H1 (cell line): ENCODE measurements at regions not wholly inside any gene's neighbourhood (a gene's known extent, or its start where the extent isn't known, plus 50 kb on each side); places are given as distances from the start of the nearest gene placed in this dataset.

ENCODE experiments used
- EGR1 ChIP-seq: IDR thresholded peaks from 2 replicates; pipeline ENCODE4 v1.6.1; 2011; ENCODE audit warnings: low read depth, low read length, borderline replicate concordance
- POU5F1 ChIP-seq: IDR thresholded peaks from 2 replicates; pipeline ENCODE4 v1.6.1; 2011; ENCODE audit warnings: low read depth, mild to moderate bottlenecking, low read length, moderate library complexity
- SIN3A ChIP-seq, 2 experiments: IDR thresholded peaks in 1 of 2; conservative IDR thresholded peaks in 1 of 2; 2 replicates each; pipeline ENCODE4 v1.6.1; 2011 to 2012; ENCODE audit warnings: low read length in 2 of 2, improper control_type of control experiment in 1 of 2, low read depth in 1 of 2, mild to moderate bottlenecking in 1 of 2

DNA sequence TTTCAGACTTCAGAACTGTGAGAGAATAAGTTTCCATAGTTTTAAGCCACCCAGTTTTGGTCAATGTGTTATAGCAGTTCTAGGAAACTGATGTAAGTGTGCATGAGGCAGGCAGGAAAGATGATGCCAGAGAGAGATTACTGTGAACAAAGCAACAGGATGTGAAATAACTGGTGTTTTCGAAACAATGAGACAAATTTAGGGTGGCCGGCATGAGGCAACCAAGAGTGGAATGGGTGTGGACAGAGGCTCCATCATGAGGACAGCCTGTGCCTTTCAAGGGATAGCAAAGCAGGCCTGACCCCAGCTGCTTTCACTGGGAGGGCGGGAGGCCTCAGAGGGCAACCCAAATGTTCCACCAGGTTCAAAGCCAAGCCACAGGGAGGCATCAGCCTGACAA lies 67.3 kb upstream of the UCN3 start (continued):
- no peak for TF ChIP-seq SIN3A (conservative IDR thresholded peaks at IDR 0.05 in 1 of 2, IDR thresholded peaks at IDR 0.05 in 1 of 2; ENCODE audit: low read depth in 1 of 2, low read length in 2 of 2)
- no peak for TF ChIP-seq EGR1
- no peak for TF ChIP-seq POU5F1
